ENCODE measurements at regions not wholly inside any gene's neighbourhood (a gene's known extent, or its start where the extent isn't known, plus 50 kb on each side); places are given as distances from the start of the nearest gene placed in this dataset.
"Not testable (repeated sequence)": the region's sequence is repeated elsewhere in the genome, so short reads cannot be mapped to it uniquely, and the experiment has no call there.

DNA sequence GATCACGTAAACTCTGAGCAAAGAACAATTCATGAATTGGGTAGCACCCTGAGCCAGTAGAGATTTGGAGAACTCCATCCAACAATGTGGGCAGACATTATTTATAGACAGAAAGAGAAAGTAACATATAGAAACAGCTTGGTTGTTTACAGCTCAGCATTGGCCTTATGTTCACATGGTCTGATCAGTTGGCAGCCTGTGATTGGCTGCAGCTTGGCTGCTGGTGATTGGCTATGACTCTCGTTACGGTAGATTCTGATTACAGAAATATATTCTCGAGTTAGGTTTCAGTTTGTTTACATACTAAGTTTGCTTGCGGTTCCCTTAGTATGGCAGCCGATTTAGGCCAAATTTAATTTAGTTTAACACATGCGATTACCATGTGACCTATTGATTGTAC is 663.4 kb downstream of the RAPGEF2 start:
- no peak for TF ChIP-seq ZNF274 (IDR thresholded peaks at IDR 0.05; ENCODE audit: low read depth, low read length)
- H3K4me3 ChIP-seq (ENCODE audit: low read length): no peak overlapping the region

- no peak overlapping the region for H3K4me3 ChIP-seq (ENCODE audit: low read length)
- no peak for TF ChIP-seq ZNF274 (IDR thresholded peaks at IDR 0.05; ENCODE audit: low read depth, low read length)
Measured at GRCh38 chr4:159767406-159767805, 664.5 kb downstream of the RAPGEF2 start.

- H3K4me3 ChIP-seq (ENCODE audit: low read length): no peak overlapping the region
- no peak for TF ChIP-seq ZNF274 (IDR thresholded peaks at IDR 0.05; ENCODE audit: low read depth, low read length)
Measured at GRCh38 chr4:159768016-159768415, 665.1 kb downstream of the RAPGEF2 start.

DNA sequence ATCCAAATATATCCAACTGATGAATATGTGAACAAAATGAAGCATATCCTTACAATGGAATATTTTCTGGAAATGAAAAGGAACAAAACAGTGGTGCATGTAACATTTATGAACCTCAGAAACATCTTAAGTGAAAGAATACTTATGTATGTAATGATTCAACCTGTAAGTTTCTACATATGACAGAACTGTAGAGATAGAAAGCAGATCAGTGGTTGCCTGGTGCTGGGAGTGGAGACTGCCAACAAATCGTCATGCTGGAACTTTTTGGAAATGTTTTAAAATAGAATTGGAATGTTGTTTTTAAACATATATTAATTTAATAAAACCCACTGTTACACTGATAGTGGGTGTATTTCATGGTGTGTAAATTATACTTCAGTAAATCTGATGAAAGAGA is 667.5 kb downstream of the RAPGEF2 start:
- TF ChIP-seq ZNF274 (IDR thresholded peaks at IDR 0.05; ENCODE audit: low read depth, low read length): no peak
- no peak overlapping the region for H3K4me3 ChIP-seq (ENCODE audit: low read length)

DNA sequence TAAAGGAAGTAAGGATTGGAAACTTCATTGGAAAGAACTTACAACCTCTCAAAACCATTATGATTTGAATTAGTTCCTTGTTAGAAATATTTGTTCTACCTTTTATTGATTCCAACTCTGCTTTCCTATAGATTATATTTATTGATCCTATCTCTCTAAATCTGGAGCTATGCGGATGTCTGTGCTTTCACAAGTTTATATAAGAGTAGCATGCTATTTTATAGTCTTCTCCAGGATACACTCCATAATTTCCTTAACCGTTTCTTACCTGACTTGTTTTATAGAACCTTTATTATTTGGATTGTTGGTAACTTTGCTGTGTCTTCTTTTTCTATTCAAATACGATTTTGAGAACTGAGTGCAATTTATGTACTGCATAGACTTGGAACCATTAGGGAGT is 668.1 kb downstream of the RAPGEF2 start:
- TF ChIP-seq ZNF274 (IDR thresholded peaks at IDR 0.05; ENCODE audit: low read depth, low read length): no peak

DNA sequence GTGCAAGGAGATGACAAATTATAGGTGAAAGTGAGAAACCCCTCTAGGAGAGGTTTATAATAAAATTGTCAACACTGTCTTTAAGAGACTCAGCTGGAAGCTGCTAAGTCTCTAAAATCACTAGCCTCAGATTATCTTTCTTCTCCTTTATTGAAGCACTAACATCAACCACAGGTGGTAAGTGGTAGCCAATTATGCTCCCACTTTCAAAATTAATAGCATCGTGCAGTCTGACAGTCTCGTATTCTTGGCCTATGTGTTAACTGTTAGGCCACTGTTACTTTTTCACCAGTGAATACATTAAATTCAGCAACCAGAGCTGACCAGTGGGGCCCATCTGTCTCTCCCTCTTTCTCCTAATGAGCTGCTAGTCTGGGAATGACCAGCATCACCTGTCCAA is 674.1 kb downstream of the RAPGEF2 start:
- no peak overlapping the region for H3K4me3 ChIP-seq (ENCODE audit: low read length)
- no peak for TF ChIP-seq ZNF274 (IDR thresholded peaks at IDR 0.05; ENCODE audit: low read depth, low read length)

More for the DNA sequence above, 668.1 kb downstream of the RAPGEF2 start:
- no peak overlapping the region for H3K4me3 ChIP-seq (ENCODE audit: low read length)

DNA sequence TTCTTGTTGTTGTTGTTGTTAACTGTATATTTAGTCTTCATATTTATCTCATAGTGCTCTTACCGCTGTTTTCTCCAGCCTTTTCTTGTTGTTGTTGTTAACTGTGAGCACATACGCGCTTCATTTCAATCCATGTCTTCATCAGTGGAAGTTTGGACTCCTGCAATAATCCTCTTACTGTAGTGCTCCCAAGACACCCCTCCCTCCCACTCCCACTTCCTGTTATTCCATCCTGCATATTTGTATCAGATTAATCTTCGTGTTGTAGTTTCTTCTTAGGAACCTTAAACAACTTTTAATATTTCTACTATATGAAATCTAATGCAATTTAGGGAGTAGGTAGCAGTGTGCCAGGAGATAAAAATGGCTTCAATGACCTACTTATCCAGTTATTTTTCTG is 674.8 kb downstream of the RAPGEF2 start:
- no peak overlapping the region for H3K4me3 ChIP-seq (ENCODE audit: low read length)
- TF ChIP-seq ZNF274 (IDR thresholded peaks at IDR 0.05; ENCODE audit: low read depth, low read length): no peak

GRCh38 chr4:159778298-159778697 is 675.4 kb downstream of the RAPGEF2 start:
- TF ChIP-seq ZNF274 (IDR thresholded peaks at IDR 0.05; ENCODE audit: low read depth, low read length): no peak
- H3K4me3 ChIP-seq (ENCODE audit: low read length): no peak overlapping the region

DNA sequence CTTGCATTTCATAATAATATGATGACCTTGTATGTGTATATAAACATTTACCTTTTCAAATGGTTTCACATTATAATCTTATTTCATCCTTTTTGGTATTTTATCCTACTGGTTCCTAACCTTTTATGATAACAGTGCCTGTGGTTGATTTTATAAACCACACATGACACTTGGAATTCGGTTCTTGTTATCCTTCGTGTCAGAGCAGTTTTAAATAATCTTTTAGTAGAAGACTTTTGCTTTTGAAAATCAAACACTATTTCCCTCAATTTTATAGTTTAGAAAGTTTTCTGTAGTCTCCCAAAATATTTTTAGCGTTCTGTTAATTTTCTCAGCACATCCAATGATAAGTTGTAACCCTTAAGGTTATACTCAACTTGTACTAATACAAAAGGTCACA is 676.8 kb downstream of the RAPGEF2 start:
- H3K4me3 ChIP-seq (ENCODE audit: low read length): no peak overlapping the region
- TF ChIP-seq ZNF274 (IDR thresholded peaks at IDR 0.05; ENCODE audit: low read depth, low read length): no peak

GRCh38 chr4:159780196-159780922 is 677.5 kb downstream of the RAPGEF2 start:
- no peak overlapping the region for H3K4me3 ChIP-seq (ENCODE audit: low read length)
- no peak for TF ChIP-seq ZNF274 (IDR thresholded peaks at IDR 0.05; ENCODE audit: low read depth, low read length)

- no peak overlapping the region for H3K4me3 ChIP-seq (ENCODE audit: low read length)
- TF ChIP-seq ZNF274 (IDR thresholded peaks at IDR 0.05; ENCODE audit: low read depth, low read length): no peak
Measured at GRCh38 chr4:159787901-159788300, 685.0 kb downstream of the RAPGEF2 start.

GRCh38 chr4:159791334-159791733 is 688.5 kb downstream of the RAPGEF2 start:
- no peak overlapping the region for H3K4me3 ChIP-seq (ENCODE audit: low read length)
- no peak for TF ChIP-seq ZNF274 (IDR thresholded peaks at IDR 0.05; ENCODE audit: low read depth, low read length)

GRCh38 chr4:159804592-159804991 is 701.7 kb downstream of the RAPGEF2 start:
- not testable (repeated sequence) for H3K4me3 ChIP-seq (ENCODE audit: low read length)

- no peak for TF ChIP-seq ZNF274 (IDR thresholded peaks at IDR 0.05; ENCODE audit: low read depth, low read length)
- no peak overlapping the region for H3K4me3 ChIP-seq (ENCODE audit: low read length)
Measured at GRCh38 chr4:159823743-159824142, 720.9 kb downstream of the RAPGEF2 start.

GRCh38 chr4:159828687-159829086 is 725.8 kb downstream of the RAPGEF2 start:
- no peak for TF ChIP-seq ZNF274 (IDR thresholded peaks at IDR 0.05; ENCODE audit: low read depth, low read length)

DNA sequence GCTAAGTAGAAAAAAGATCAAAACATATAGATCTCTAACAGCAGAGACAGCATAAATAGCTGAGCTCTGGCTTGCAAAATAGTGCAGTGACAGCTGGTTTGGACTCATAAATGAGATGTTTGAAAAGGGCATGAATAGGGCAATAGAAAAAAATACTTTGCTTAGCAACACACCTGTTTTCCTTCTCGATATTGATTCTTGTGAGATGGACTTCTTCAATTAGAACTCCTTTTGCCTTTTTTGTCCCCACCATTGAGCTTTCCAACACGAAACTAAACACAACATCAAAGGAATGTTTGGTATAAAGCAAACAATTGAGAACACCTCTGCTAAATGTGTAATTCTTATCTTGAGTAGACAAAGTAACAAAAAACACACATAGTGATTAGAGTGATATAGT is 726.3 kb downstream of the RAPGEF2 start:
- H3K4me3 ChIP-seq (ENCODE audit: low read length): no peak overlapping the region
- no peak for TF ChIP-seq ZNF274 (IDR thresholded peaks at IDR 0.05; ENCODE audit: low read depth, low read length)

More at GRCh38 chr4:159828687-159829086, 725.8 kb downstream of the RAPGEF2 start:
- H3K4me3 ChIP-seq (ENCODE audit: low read length): no peak overlapping the region

Measured in GM08714 (cell line).